ENCODE measurements at regions not wholly inside any gene's neighbourhood (a gene's known extent, or its start where the extent isn't known, plus 50 kb on each side); places are given as distances from the start of the nearest gene placed in this dataset.
"Not testable (repeated sequence)": the region's sequence is repeated elsewhere in the genome, so short reads cannot be mapped to it uniquely, and the experiment has no call there.

DNA sequence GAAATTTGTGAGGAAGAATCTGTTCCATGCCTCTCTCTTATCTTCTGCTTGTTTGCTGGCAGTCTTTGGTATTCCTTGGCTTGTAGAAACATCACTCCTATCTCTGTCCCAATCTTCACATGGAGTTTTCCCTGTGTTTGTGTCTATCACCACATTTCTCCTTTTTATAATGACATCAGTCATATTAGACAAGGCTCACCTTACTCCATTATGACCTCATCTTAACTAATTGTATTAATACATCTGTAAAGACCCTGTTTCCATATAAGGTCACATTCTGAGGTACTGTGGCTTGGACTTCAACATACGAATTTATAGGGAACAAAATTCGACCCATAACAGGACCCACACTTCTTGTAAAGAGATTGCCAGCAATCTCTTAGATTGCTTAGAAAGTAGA lies 72.3 kb upstream of the POGK start:
- DNase-seq (ENCODE audit: low read depth in 1 of 2, low spot score in 1 of 2), result no peak
- no peak for TF ChIP-seq GABPA (IDR thresholded peaks at IDR 0.05; ENCODE audit: low read depth)
- no peak for TF ChIP-seq SPI1 (IDR thresholded peaks at IDR 0.05; ENCODE audit: borderline replicate concordance, low read depth)
- TF ChIP-seq, protein P1, sequence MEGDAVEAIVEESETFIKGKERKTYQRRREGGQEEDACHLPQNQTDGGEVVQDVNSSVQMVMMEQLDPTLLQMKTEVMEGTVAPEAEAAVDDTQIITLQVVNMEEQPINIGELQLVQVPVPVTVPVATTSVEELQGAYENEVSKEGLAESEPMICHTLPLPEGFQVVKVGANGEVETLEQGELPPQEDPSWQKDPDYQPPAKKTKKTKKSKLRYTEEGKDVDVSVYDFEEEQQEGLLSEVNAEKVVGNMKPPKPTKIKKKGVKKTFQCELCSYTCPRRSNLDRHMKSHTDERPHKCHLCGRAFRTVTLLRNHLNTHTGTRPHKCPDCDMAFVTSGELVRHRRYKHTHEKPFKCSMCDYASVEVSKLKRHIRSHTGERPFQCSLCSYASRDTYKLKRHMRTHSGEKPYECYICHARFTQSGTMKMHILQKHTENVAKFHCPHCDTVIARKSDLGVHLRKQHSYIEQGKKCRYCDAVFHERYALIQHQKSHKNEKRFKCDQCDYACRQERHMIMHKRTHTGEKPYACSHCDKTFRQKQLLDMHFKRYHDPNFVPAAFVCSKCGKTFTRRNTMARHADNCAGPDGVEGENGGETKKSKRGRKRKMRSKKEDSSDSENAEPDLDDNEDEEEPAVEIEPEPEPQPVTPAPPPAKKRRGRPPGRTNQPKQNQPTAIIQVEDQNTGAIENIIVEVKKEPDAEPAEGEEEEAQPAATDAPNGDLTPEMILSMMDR (IDR thresholded peaks at IDR 0.05; ENCODE audit: insufficient read depth, low read length), result no peak
- TF ChIP-seq POLR2AphosphoS5 (IDR thresholded peaks at IDR 0.05; ENCODE audit: low read depth), result no peak
- no peak for TF ChIP-seq REST (IDR thresholded peaks at IDR 0.05; ENCODE audit: insufficient replicate concordance, low read depth)
- Histone ChIP-seq H3K4me3 (replicated peaks; ENCODE audit: insufficient read depth, low read length) (no peak overlapping the region), H3K27ac (replicated peaks) (no peak overlapping the region), H3K27me3 (ENCODE audit: insufficient read depth, poor library complexity, severe bottlenecking) (no peaks in the 10 kb centered on the region)

GRCh38 chr1:166784646-166785045 lies 54.6 kb upstream of the POGK start:
- H3K27ac ChIP-seq (replicated peaks); DNase-seq (ENCODE audit: low read depth in 1 of 2, low spot score in 1 of 2); H3K4me3 ChIP-seq (replicated peaks; ENCODE audit: insufficient read depth, low read length); H3K27me3 ChIP-seq (ENCODE audit: insufficient read depth, poor library complexity, severe bottlenecking): not testable (repeated sequence)

DNA sequence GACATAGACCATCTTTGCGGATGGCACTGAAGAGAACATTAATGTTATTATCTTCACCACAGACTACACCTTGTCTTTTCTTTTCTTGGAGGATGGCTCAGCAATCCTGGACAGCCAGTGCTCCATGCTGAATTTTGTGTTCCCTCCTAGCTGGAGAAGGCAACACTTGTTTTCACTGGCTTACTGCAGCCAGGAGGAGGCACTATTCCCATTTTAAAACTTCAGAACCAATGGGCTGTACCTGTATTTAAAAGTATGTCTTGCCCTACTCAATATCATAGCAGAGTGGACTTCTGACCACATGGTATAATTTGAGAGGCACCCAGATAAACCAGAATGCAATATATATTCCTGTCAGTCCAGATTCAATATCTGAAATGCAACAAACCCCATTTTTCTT lies 53.3 kb upstream of the POGK start:
- Histone ChIP-seq H3K27ac (replicated peaks) (no peak overlapping the region), H3K4me3 (replicated peaks; ENCODE audit: insufficient read depth, low read length) (no peak overlapping the region)
- TF ChIP-seq, protein P1 (IDR thresholded peaks at IDR 0.05; ENCODE audit: insufficient read depth, low read length), result no peak
- no peak for TF ChIP-seq REST (IDR thresholded peaks at IDR 0.05; ENCODE audit: insufficient replicate concordance, low read depth)
- no peak for TF ChIP-seq SPI1 (IDR thresholded peaks at IDR 0.05; ENCODE audit: borderline replicate concordance, low read depth)
- TF ChIP-seq GABPA (IDR thresholded peaks at IDR 0.05; ENCODE audit: low read depth), result no peak
- TF ChIP-seq POLR2AphosphoS5 (IDR thresholded peaks at IDR 0.05; ENCODE audit: low read depth), result no peak

GRCh38 chr1:166789286-166789685 lies 50.0 kb upstream of the POGK start:
- DNase-seq (ENCODE audit: low read depth in 1 of 2, low spot score in 1 of 2), result no peak
- no peak overlapping the region for H3K27ac ChIP-seq (replicated peaks)
- no peak for TF ChIP-seq GABPA (IDR thresholded peaks at IDR 0.05; ENCODE audit: low read depth)
- TF ChIP-seq POLR2AphosphoS5 (IDR thresholded peaks at IDR 0.05; ENCODE audit: low read depth), result no peak
- TF ChIP-seq SPI1 (IDR thresholded peaks at IDR 0.05; ENCODE audit: borderline replicate concordance, low read depth), result no peak
- H3K27me3 ChIP-seq (ENCODE audit: insufficient read depth, poor library complexity, severe bottlenecking), result peaks cover 2% of the 10 kb centered on the region
- no peak overlapping the region for H3K4me3 ChIP-seq (replicated peaks; ENCODE audit: insufficient read depth, low read length)

More for the DNA sequence above, 53.3 kb upstream of the POGK start:
- H3K27me3 ChIP-seq (ENCODE audit: insufficient read depth, poor library complexity, severe bottlenecking), result no peaks in the 10 kb centered on the region
- DNase-seq (ENCODE audit: low read depth in 1 of 2, low spot score in 1 of 2), result no peak
